ENCODE measurements at regions not wholly inside any gene's neighbourhood (a gene's known extent, or its start where the extent isn't known, plus 50 kb on each side); places are given as distances from the start of the nearest gene placed in this dataset.

DNA sequence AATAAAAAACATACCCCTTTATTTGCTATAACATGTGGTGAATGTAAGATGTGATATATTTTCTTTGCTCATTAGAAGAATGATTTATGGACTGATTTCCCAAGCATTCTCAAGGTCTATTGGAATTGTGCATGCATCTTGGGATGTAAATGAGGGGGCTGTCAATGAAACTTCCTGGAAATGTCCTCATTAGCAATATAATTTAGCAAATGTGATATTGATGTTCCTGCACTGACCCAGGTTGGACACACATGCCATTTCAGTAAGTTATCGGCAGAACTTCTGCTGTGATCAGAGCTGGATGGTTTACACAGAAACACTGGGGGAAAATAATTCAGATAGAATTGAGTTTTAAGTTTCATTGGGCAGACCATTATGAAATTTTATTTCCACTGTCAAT lies 99.9 kb downstream of the ELOVL4 start:
- H3K4me3 ChIP-seq, result no peak overlapping the region
- TF ChIP-seq, protein P1, sequence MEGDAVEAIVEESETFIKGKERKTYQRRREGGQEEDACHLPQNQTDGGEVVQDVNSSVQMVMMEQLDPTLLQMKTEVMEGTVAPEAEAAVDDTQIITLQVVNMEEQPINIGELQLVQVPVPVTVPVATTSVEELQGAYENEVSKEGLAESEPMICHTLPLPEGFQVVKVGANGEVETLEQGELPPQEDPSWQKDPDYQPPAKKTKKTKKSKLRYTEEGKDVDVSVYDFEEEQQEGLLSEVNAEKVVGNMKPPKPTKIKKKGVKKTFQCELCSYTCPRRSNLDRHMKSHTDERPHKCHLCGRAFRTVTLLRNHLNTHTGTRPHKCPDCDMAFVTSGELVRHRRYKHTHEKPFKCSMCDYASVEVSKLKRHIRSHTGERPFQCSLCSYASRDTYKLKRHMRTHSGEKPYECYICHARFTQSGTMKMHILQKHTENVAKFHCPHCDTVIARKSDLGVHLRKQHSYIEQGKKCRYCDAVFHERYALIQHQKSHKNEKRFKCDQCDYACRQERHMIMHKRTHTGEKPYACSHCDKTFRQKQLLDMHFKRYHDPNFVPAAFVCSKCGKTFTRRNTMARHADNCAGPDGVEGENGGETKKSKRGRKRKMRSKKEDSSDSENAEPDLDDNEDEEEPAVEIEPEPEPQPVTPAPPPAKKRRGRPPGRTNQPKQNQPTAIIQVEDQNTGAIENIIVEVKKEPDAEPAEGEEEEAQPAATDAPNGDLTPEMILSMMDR (IDR thresholded peaks at IDR 0.05), result no peak
- DNase-seq (no peak), ATAC-seq (no peak)
- intact Hi-C loops (cut with DNase I), result no loop called here
- H3K36me3 ChIP-seq, result no peaks in the 10 kb centered on the region
- H3K4me1 ChIP-seq, result no peaks in the 10 kb centered on the region
- H3K27ac ChIP-seq, result no peak overlapping the region
- no peaks in the 10 kb centered on the region for H3K9me3 ChIP-seq
- no peaks in the 10 kb centered on the region for H3K27me3 ChIP-seq (ENCODE audit: low read depth)

DNA sequence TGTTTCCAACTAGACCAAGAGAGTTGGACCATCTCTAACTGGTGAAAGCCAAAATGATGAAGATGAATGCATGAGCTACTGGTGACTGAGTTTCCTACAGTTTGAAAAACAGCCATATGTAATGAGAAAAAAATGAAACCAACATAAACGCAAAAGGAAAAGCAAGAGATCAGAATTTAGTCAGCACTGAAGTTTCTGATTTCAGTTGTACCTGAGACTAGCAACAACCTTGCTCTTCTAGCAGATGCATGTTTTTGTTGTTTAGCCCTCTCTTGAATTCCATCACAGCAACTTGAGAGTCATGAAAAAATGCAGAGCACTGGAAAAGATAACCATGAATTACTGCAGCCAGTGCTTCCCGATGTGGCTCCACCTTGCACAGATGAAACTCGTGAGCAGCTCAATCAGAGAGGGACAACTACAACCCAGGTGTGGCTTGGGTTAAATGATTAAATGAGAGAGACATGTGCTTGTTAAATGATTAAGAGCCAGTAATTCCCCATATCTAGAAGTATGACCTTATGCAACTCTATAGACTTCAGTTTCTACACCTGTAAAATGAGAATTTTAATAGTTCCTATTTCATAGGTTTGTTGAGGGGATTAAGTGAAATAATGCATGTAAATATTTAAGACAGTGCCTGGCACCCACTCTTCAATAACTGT lies 104.8 kb downstream of the ELOVL4 start:
- no peak for DNase-seq
- TF ChIP-seq, protein P1 (IDR thresholded peaks at IDR 0.05), result no peak
- no peak overlapping the region for H3K27ac ChIP-seq
- H3K27me3 ChIP-seq (ENCODE audit: low read depth), result no peaks in the 10 kb centered on the region
- H3K4me1 ChIP-seq, result no peaks in the 10 kb centered on the region
- no peaks in the 10 kb centered on the region for H3K36me3 ChIP-seq
- intact Hi-C loops (cut with DNase I), result no loop called here
- ATAC-seq, result no peak
- H3K9me3 ChIP-seq, result no peaks in the 10 kb centered on the region
- no peak overlapping the region for H3K4me3 ChIP-seq

DNA sequence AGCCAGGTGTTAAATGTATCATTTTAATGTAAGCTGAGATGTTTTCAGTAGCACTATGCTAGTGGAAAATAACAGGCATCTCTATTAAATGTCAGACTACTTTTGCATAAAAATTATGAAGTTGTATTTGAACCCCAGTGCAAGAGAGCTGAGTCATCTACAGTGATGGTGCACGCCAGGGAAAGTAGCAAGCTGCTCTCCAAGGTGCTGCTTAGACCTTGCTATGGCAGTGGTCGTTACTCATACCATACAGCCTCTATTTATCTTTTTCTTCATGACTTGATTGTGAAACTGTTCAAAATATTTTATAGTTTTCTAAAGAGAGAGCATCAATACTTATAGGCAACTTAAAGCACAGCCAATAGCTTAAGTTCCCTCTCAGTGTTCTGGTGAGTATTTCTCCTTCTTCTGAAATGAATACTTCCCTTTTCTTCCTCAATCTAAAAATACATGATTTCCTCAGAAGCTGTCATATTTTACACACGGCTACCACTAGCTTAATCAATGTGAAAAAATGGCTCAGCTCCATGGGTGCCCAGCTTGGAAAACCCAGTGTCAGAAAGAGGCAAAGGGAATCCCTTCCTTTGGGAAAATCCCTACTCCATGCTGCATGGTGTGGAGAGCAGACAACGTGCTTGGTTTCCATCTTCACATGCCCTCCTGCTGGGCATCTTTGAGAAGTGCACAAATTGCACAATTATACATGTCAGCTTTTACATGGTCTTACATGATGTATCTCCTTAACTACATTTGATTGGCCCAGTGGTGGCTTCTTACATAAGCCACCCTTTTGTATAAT lies 105.6 kb downstream of the ELOVL4 start:
- no peak overlapping the region for H3K27ac ChIP-seq
- intact Hi-C loops (cut with DNase I), result no loop called here
- no peaks in the 10 kb centered on the region for H3K36me3 ChIP-seq
- no peaks in the 10 kb centered on the region for H3K4me1 ChIP-seq
- ATAC-seq (no peak), DNase-seq (no peak)
- H3K9me3 ChIP-seq, result no peaks in the 10 kb centered on the region
- H3K27me3 ChIP-seq (ENCODE audit: low read depth), result no peaks in the 10 kb centered on the region
- no peak overlapping the region for H3K4me3 ChIP-seq
- TF ChIP-seq, protein P1 (IDR thresholded peaks at IDR 0.05), result no peak

DNA sequence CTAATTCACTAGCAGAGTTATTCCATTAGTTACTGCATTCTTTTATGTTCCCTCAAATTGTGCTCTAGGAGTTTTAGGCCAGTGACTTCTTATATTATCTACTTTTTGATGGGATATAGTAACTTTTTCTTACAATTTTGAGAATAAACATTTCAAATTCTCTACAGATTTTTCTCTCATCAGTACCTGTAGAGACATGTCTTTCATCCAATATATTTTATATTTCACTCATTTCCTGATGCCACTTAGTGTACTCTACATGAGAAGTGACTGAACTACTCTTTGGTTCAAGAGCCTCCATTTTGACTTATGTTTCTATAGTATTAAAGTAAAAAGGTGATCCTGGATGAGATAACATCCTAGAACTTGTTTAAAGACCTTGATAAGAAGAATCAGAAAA lies 108.5 kb downstream of the ELOVL4 start:
- no peak overlapping the region for H3K27ac ChIP-seq
- DNase-seq, result no peak
- ATAC-seq, result no peak
- no peak overlapping the region for H3K4me3 ChIP-seq
- H3K4me1 ChIP-seq, result no peaks in the 10 kb centered on the region
- intact Hi-C loops (cut with DNase I), result no loop called here
- H3K36me3 ChIP-seq, result no peaks in the 10 kb centered on the region
- H3K9me3 ChIP-seq, result no peaks in the 10 kb centered on the region
- TF ChIP-seq, protein P1 (IDR thresholded peaks at IDR 0.05), result no peak
- no peaks in the 10 kb centered on the region for H3K27me3 ChIP-seq (ENCODE audit: low read depth)

DNA sequence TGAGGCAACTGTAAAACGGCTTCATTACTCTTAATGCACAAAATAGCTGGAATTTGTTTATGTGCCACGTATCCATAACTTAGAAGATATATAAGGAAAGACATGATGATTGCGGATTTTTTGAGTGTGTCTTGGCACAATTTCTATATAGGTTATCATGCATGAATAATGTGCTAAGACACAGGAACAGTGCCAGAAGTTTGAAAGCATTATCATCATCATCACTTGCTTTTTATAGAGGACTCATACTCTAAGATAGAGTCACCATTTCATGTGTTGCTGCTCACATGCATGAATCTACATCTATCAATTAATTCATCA lies 113.4 kb downstream of the ELOVL4 start:
- intact Hi-C loops (cut with DNase I), result no loop called here
- no peak overlapping the region for H3K27ac ChIP-seq
- ATAC-seq (no peak), DNase-seq (no peak)
- TF ChIP-seq, protein P1 (IDR thresholded peaks at IDR 0.05), result no peak
- H3K9me3 ChIP-seq, result no peaks in the 10 kb centered on the region
- H3K27me3 ChIP-seq (ENCODE audit: low read depth), result no peaks in the 10 kb centered on the region
- H3K4me3 ChIP-seq, result no peak overlapping the region
- no peaks in the 10 kb centered on the region for H3K4me1 ChIP-seq
- H3K36me3 ChIP-seq, result no peaks in the 10 kb centered on the region
